GM18868 (cell line): ENCODE measurements at regions not wholly inside any gene's neighbourhood (a gene's known extent, or its start where the extent isn't known, plus 50 kb on each side); places are given as distances from the start of the nearest gene placed in this dataset.

Experiments
- ATAC-seq: cut with Tn5 transposase; IDR thresholded peaks from one replicate; pipeline ENCODE4 v1.9.1; 2021; ENCODE audit warnings: mild to moderate bottlenecking, moderate library complexity; ENCODE audit not compliant: unreplicated experiment

- ATAC-seq = no peak
These were observed 71.6 kb upstream of the NECTIN1 start for GRCh38 chr11:119800619-119801018.

GRCh38 chr11:119800171-119800570, 71.2 kb upstream of the NECTIN1 start:
- no peak for ATAC-seq

GRCh38 chr11:119798656-119799055, 69.7 kb upstream of the NECTIN1 start:
- ATAC-seq = no peak

- no peak for ATAC-seq
These were observed 68.7 kb upstream of the NECTIN1 start for GRCh38 chr11:119797736-119798135.

GRCh38 chr11:119797123-119797611, 68.2 kb upstream of the NECTIN1 start:
- ATAC-seq = no peak

- no peak for ATAC-seq
These were observed 67.5 kb upstream of the NECTIN1 start for GRCh38 chr11:119796363-119797060.

- ATAC-seq = no peak
These were observed 66.7 kb upstream of the NECTIN1 start for GRCh38 chr11:119795690-119796089.

GRCh38 chr11:119795231-119795630, 66.2 kb upstream of the NECTIN1 start:
- no peak for ATAC-seq

- ATAC-seq = no peak
These were observed 65.8 kb upstream of the NECTIN1 start for GRCh38 chr11:119794756-119795155.

GRCh38 chr11:119794141-119794665, 65.2 kb upstream of the NECTIN1 start:
- ATAC-seq = no peak

- ATAC-seq = no peak
These were observed 64.5 kb upstream of the NECTIN1 start for GRCh38 chr11:119793335-119793984.

GRCh38 chr11:119791701-119792151, 62.7 kb upstream of the NECTIN1 start:
- no peak for ATAC-seq

- ATAC-seq = no peak
These were observed 62.0 kb upstream of the NECTIN1 start for GRCh38 chr11:119791047-119791446.

- ATAC-seq = no peak
These were observed 61.5 kb upstream of the NECTIN1 start for GRCh38 chr11:119790476-119790875.

GRCh38 chr11:119789766-119790407, 60.9 kb upstream of the NECTIN1 start:
- ATAC-seq = no peak

GRCh38 chr11:119788911-119789560, 60.0 kb upstream of the NECTIN1 start:
- ATAC-seq = no peak

- no peak for ATAC-seq
These were observed 59.3 kb upstream of the NECTIN1 start for GRCh38 chr11:119788096-119788883.

- no peak for ATAC-seq
These were observed 58.1 kb upstream of the NECTIN1 start for GRCh38 chr11:119787074-119787461.

GRCh38 chr11:119786431-119787073, 57.6 kb upstream of the NECTIN1 start:
- ATAC-seq = no peak

- no peak for ATAC-seq
These were observed 56.1 kb upstream of the NECTIN1 start for GRCh38 chr11:119785131-119785530.
